Vagina (tissue), 2 donors: ENCODE measurements at regions not wholly inside any gene's neighbourhood (a gene's known extent, or its start where the extent isn't known, plus 50 kb on each side); places are given as distances from the start of the nearest gene placed in this dataset.
"Not testable (repeated sequence)": the region's sequence is repeated elsewhere in the genome, so short reads cannot be mapped to it uniquely, and the experiment has no call there.

Source experiments
- DNase-seq, 2 donors: peaks; one replicate each; pipeline ENCODE4 v3.0.0-alpha.2; 2017; ENCODE audit errors: extremely low spot score in 2 of 2
- H3K27ac ChIP-seq: fragments of 200-600 bp; sonication (generic); one replicate; pipeline ENCODE4 v1.5.1; 2019
- H3K27me3 ChIP-seq: fragments of 200-600 bp; sonication (generic); one replicate; pipeline ENCODE4 v1.5.1; 2019
- H3K36me3 ChIP-seq, 2 donors: fragments of 200-600 bp; sonication (generic); one replicate each; pipeline ENCODE4 v1.5.1; 2017 to 2019
- H3K4me1 ChIP-seq: fragments of 200-600 bp; sonication (generic); one replicate; pipeline ENCODE4 v1.5.1; 2019
- H3K4me3 ChIP-seq, 2 donors: fragments of 200-600 bp; sonication (generic); 1 replicate in 1 of 2; 2 replicates in 1 of 2; pipeline ENCODE4 v1.5.1; 2016 to 2019
- H3K9me3 ChIP-seq: fragments of 200-600 bp; sonication (generic); one replicate; pipeline ENCODE4 v1.5.1; 2019
- POLR2A ChIP-seq, 2 donors: fragments of 450-650 bp; IDR thresholded peaks; one replicate each; pipeline ENCODE4 v1.6.1; 2017; ENCODE audit warnings: antibody characterized with exemption in 2 of 2, mild to moderate bottlenecking in 2 of 2, moderate library complexity in 2 of 2
- POLR2AphosphoS5 ChIP-seq, 2 donors: sonication (generic); formaldehyde crosslinking; IDR thresholded peaks; one replicate each; pipeline ENCODE4 v1.9.0; 2017; ENCODE audit warnings: antibody characterized with exemption in 2 of 2, mild to moderate bottlenecking in 2 of 2, low read depth in 1 of 2; ENCODE audit not compliant: insufficient read depth in 1 of 2
- intact Hi-C: fragments of 100-400 bp; cut with DNase I; formaldehyde crosslinking; loops from one replicate; pipeline ENCODE4 v1.15.1; 2023
- TF ChIP-seq, protein P1 (sequence below), 3 experiments: fragments of 450-650 bp in 2 of 3; fragments of 200-600 bp in 1 of 3; sonication (generic) in 1 of 3; IDR thresholded peaks; one replicate each; pipeline ENCODE4 v1.5.1; 2017 to 2019; ENCODE audit warnings: antibody characterized with exemption in 3 of 3, mild to moderate bottlenecking in 2 of 3, moderate library complexity in 2 of 3

DNA sequence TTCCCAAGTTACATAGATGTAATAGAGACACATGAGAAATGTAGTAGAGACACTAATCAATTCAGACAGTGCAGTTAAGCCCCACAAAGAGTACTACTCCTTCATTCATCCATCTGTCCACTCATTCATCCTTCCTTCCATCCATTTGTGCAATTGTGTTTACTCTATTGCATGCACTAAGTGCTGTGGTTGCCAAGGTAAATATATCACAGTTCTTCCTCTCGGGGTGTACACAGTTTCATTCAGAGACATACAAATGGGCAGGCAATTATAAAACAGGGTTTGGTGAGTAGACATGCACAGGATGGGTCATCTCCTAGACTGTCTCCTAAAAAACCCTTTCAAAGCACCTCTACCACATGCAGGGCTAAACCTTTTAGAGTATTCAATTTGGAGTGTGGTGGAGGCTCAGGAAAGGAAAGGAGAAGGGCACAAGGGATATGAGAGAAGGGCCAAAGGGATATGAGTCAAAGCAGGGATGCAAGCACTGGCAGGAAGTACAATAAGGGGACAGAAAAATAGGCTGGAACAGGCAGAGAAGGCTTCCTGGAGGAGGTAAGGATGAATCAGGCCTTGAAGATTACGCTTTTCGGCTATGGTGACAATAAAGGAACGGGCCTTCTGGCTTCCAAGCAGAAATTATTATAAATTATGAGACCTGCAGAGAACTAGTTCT is 153.6 kb upstream of the VKORC1L1 start:
- H3K9me3 ChIP-seq, H3K4me1 ChIP-seq, DNase-seq, H3K27ac ChIP-seq, H3K4me3 ChIP-seq, H3K27me3 ChIP-seq, H3K36me3 ChIP-seq, intact Hi-C loops: not testable (repeated sequence)

DNA sequence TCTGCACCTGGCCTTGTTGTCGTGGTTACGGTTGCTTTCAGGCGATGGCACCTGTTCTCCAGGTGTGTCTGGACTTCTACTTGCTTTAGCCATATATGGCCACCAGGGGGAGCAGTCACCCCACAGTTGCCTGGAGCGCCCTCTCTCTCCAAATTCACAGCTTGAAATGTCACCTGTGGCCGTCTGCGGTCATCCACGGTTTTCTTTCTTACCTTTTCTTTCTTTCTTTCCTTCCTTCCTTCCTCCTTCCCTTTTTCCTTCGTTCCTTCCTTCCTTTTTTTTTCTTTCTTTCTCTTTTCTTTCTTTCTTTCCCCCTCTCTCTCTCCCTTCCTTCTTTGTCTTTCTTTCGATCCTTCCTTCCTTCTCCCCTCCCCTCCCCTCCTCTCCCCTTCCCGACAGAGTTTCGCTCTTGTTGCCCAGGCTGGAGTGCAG is 150.5 kb upstream of the VKORC1L1 start:
- H3K9me3 ChIP-seq = no peaks in the 10 kb centered on the region
- H3K36me3 ChIP-seq = no peaks in the 10 kb centered on the region
- H3K27ac ChIP-seq = no peak overlapping the region
- H3K4me1 ChIP-seq = no peaks in the 10 kb centered on the region
- no peak for TF ChIP-seq POLR2A (IDR thresholded peaks at IDR 0.05)
- TF ChIP-seq, protein P1, sequence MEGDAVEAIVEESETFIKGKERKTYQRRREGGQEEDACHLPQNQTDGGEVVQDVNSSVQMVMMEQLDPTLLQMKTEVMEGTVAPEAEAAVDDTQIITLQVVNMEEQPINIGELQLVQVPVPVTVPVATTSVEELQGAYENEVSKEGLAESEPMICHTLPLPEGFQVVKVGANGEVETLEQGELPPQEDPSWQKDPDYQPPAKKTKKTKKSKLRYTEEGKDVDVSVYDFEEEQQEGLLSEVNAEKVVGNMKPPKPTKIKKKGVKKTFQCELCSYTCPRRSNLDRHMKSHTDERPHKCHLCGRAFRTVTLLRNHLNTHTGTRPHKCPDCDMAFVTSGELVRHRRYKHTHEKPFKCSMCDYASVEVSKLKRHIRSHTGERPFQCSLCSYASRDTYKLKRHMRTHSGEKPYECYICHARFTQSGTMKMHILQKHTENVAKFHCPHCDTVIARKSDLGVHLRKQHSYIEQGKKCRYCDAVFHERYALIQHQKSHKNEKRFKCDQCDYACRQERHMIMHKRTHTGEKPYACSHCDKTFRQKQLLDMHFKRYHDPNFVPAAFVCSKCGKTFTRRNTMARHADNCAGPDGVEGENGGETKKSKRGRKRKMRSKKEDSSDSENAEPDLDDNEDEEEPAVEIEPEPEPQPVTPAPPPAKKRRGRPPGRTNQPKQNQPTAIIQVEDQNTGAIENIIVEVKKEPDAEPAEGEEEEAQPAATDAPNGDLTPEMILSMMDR (IDR thresholded peaks at IDR 0.05) = peak; percentile 22 to 71 (median 66)
- intact Hi-C loops = no loop called here
- H3K4me3 ChIP-seq = no peak overlapping the region
- H3K27me3 ChIP-seq = no peaks in the 10 kb centered on the region
- DNase-seq = no peak

DNA sequence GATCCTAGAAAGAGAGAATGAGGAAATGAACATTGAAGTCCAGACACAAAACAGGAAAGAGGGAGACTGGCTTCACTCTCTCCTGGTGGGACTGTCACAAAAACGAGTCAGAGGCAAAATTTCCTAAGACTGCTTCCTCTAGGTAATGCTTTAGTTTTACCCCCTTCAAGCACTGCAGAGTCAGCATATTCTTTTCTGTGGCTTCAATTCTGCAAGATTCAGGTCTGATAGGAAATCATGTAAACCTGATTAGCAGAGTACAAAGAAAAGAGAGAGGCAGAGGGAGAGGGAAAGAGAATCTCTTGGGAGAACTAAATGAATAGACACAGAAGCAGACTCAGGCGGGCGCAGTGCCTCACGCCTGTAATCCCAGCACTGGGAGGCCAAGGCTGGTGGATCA is 145.7 kb upstream of the VKORC1L1 start:
- H3K4me3 ChIP-seq, H3K27ac ChIP-seq, H3K27me3 ChIP-seq, H3K4me1 ChIP-seq, DNase-seq, intact Hi-C loops, H3K36me3 ChIP-seq, H3K9me3 ChIP-seq: not testable (repeated sequence)

DNA sequence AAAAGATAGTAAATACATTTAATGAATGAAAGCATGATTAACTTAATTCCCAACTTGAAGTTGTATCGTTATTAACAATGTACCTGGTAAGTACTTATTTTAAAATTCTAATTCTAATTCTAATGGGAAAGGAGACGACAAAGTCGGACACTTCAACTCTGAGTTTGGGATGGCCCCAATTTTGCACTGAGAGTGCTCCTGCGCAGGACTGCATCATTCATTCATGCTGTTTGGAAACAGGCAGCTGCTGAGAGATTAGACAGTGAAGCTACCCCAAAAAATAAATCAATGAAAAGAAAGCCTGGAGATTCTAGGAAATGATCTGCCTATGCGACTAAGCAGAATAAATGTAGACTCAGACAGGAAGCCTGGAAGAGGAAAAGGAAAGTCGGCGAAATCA is 141.7 kb upstream of the VKORC1L1 start:
- no peaks in the 10 kb centered on the region for H3K27me3 ChIP-seq
- H3K9me3 ChIP-seq = no peaks in the 10 kb centered on the region
- no peaks in the 10 kb centered on the region for H3K36me3 ChIP-seq
- DNase-seq = no peak
- no peak overlapping the region for H3K27ac ChIP-seq
- intact Hi-C loops = no loop called here
- peaks cover 10% of the 10 kb centered on the region for H3K4me1 ChIP-seq
- peak overlapping the region; percentile 26 to 33 for H3K4me3 ChIP-seq
- TF ChIP-seq POLR2A (IDR thresholded peaks at IDR 0.05) (no peak), POLR2AphosphoS5 (IDR thresholded peaks at IDR 0.05; ENCODE audit: insufficient read depth in 1 of 2, low read depth in 1 of 2) (no peak)
- TF ChIP-seq, protein P1 (IDR thresholded peaks at IDR 0.05) = no peak

DNA sequence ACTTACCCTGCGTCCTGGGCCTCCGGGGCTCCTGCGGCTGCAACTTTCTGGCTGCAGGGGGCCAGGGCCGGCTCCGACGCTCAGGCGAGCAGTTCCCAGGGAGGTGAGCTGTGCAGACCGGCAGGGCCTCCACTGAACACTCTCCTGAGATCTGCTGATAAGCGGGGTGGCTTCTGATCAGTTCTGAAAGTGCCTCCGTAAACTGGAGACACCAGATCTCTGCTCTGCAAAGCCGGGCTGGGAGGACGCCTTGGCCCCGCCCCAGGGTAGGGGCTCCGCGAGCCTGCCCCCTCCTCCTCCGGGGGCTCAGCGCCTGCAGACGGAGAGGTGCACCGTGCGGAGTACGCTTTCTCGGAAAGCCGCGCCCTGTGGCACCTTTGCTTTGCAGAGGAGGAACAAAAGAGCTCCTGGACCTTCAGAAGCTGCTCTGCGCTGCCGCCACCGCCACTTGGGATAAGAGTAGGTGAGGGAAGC is 141.3 kb upstream of the VKORC1L1 start:
- no peak for DNase-seq
- intact Hi-C loops = no loop called here
- Histone ChIP-seq H3K4me1 (peaks cover 10% of the 10 kb centered on the region), H3K27me3 (no peaks in the 10 kb centered on the region), H3K4me3 (peak overlapping the region; percentile 26 to 33), H3K9me3 (no peaks in the 10 kb centered on the region), H3K27ac (no peak overlapping the region), H3K36me3 (no peaks in the 10 kb centered on the region)
- TF ChIP-seq, protein P1 (IDR thresholded peaks at IDR 0.05) = no peak
- TF ChIP-seq POLR2A (IDR thresholded peaks at IDR 0.05) (no peak), POLR2AphosphoS5 (IDR thresholded peaks at IDR 0.05; ENCODE audit: insufficient read depth in 1 of 2, low read depth in 1 of 2) (no peak)

DNA sequence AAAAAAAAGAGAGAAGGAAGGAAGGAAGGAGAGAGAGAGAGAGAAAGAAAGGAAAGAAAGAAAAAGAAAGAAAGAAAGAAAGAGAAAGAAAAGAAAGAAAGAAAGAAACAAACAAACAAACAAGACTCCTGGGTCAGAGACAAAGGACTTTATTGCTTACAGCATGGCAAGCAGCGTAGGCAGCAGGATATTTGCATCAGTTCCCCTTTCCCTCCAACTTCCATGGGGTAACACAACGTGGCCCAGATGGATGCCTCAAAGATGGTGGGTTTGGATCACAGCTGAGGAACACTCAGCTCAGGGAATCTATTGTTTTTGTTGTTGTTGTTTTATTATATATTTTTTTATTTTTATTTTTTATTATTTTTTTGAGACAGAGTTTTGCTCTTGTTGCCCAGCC is 128.5 kb upstream of the VKORC1L1 start:
- H3K4me1 ChIP-seq = peaks cover 16% of the 10 kb centered on the region
- TF ChIP-seq, protein P1 (IDR thresholded peaks at IDR 0.05) = no peak
- TF ChIP-seq POLR2AphosphoS5 (IDR thresholded peaks at IDR 0.05; ENCODE audit: insufficient read depth in 1 of 2, low read depth in 1 of 2) (no peak), POLR2A (IDR thresholded peaks at IDR 0.05) (no peak)
- H3K27ac ChIP-seq = no peak overlapping the region
- no peak for DNase-seq
- no peaks in the 10 kb centered on the region for H3K36me3 ChIP-seq
- no peaks in the 10 kb centered on the region for H3K9me3 ChIP-seq
- H3K27me3 ChIP-seq = no peaks in the 10 kb centered on the region
- intact Hi-C loops = no loop called here
- no peak overlapping the region for H3K4me3 ChIP-seq
